CD14-positive monocyte (primary cell): ENCODE measurements at regions not wholly inside any gene's neighbourhood (a gene's known extent, or its start where the extent isn't known, plus 50 kb on each side); places are given as distances from the start of the nearest gene placed in this dataset.

ENCODE experiments used
- DNase-seq, 3 donors: peaks; one replicate each; pipeline ENCODE4 v3.0.0-alpha.2; 2011 to 2022
- H2AFZ ChIP-seq: 2 replicates; pipeline ENCODE4 v1.6.0; 2012; ENCODE audit warnings: mild to moderate bottlenecking, low read depth, low read length, inconsistent platforms; ENCODE audit not compliant: insufficient read depth, poor library complexity, severe bottlenecking
- H3K27ac ChIP-seq, 2 donors: 1 replicate in 1 of 2; 2 replicates in 1 of 2; pipeline ENCODE4 v1.5.1; 2012 to 2013; ENCODE audit warnings: low read length in 2 of 2, control low read depth in 1 of 2, inconsistent platforms in 1 of 2, low read depth in 1 of 2, mild to moderate bottlenecking in 1 of 2
- H3K27me3 ChIP-seq, 2 donors: one replicate each; pipeline versions ENCODE4 v1.6.0 to v1.6.1; 2011 to 2013; ENCODE audit warnings: low read length in 2 of 2; ENCODE audit not compliant: control insufficient read depth in 2 of 2, insufficient read depth in 2 of 2
- H3K36me3 ChIP-seq, 2 donors: replicated peaks in 1 of 2; 1 replicate in 1 of 2; 2 replicates in 1 of 2; pipeline versions ENCODE4 v1.5.1 to v1.6.1; 2012 to 2013; ENCODE audit warnings: low read length in 2 of 2, control low read depth in 1 of 2, inconsistent platforms in 1 of 2, mild to moderate bottlenecking in 1 of 2; ENCODE audit not compliant: insufficient read depth in 2 of 2, control insufficient read depth in 1 of 2
- H3K4me1 ChIP-seq, 2 donors: 1 replicate in 1 of 2; 2 replicates in 1 of 2; pipeline versions ENCODE4 v1.5.1 to v1.6.1; 2012 to 2013; ENCODE audit warnings: low read length in 2 of 2, control low read depth in 1 of 2, inconsistent platforms in 1 of 2, mild to moderate bottlenecking in 1 of 2, moderate library complexity in 1 of 2; ENCODE audit not compliant: insufficient read depth in 2 of 2, control insufficient read depth in 1 of 2
- H3K4me2 ChIP-seq: replicated peaks from 2 replicates; pipeline ENCODE3; 2012; ENCODE audit warnings: low read length, moderate library complexity, mild to moderate bottlenecking; ENCODE audit not compliant: poor library complexity, severe bottlenecking; ENCODE audit errors: extremely low read depth
- H3K4me3 ChIP-seq, 3 experiments: fragments of 200-600 bp in 1 of 3; sonication (generic) in 1 of 3; replicated peaks in 1 of 3; 1 replicate in 2 of 3; 2 replicates in 1 of 3; pipeline ENCODE4 v1.5.1; 2011 to 2013; ENCODE audit warnings: low read length in 3 of 3, mild to moderate bottlenecking in 3 of 3, control low read depth in 2 of 3, low read depth in 2 of 3, inconsistent platforms in 1 of 3, moderate library complexity in 1 of 3
- H3K79me2 ChIP-seq: 2 replicates; pipeline ENCODE4 v1.6.0; 2012; ENCODE audit warnings: mild to moderate bottlenecking, control low read depth, inconsistent platforms, low read length, moderate library complexity; ENCODE audit not compliant: insufficient read depth
- H3K9ac ChIP-seq: 2 replicates; pipeline ENCODE4 v1.6.0; 2017; ENCODE audit warnings: low read length, mild to moderate bottlenecking; ENCODE audit not compliant: insufficient read depth, poor library complexity, severe bottlenecking
- H3K9me3 ChIP-seq, 2 donors: replicated peaks in 1 of 2; 1 replicate in 1 of 2; 2 replicates in 1 of 2; pipeline versions ENCODE4 v1.5.1 to v1.6.1; 2012 to 2013; ENCODE audit warnings: low read length in 2 of 2, control low read depth in 1 of 2; ENCODE audit not compliant: control insufficient read depth in 1 of 2, insufficient read depth in 1 of 2
- H4K20me1 ChIP-seq: 2 replicates; pipeline ENCODE4 v1.6.0; 2012; ENCODE audit warnings: mild to moderate bottlenecking, low read length, control low read depth, moderate library complexity; ENCODE audit not compliant: insufficient read depth
- H3K27ac Mint-ChIP-seq, 7 donors: one replicate each; pipeline ENCODE4 v1.8.0; 2020; ENCODE audit warnings: mild to moderate bottlenecking in 7 of 7, mixed read lengths in 7 of 7, moderate library complexity in 6 of 7, inconsistent platforms in 2 of 7
- H3K27me3 Mint-ChIP-seq, 3 donors: one replicate each; pipeline ENCODE4 v1.8.0; 2021 to 2022; ENCODE audit warnings: low read depth in 3 of 3, mild to moderate bottlenecking in 3 of 3, mixed read lengths in 3 of 3, moderate library complexity in 3 of 3, inconsistent platforms in 1 of 3
- H3K36me3 Mint-ChIP-seq, 2 donors: one replicate each; pipeline ENCODE4 v1.8.0; 2020; ENCODE audit warnings: mixed read lengths in 2 of 2, inconsistent platforms in 1 of 2, mild to moderate bottlenecking in 1 of 2
- H3K4me1 Mint-ChIP-seq: one replicate; pipeline ENCODE4 v1.8.0; 2020; ENCODE audit warnings: mild to moderate bottlenecking, mixed read lengths
- H3K4me3 Mint-ChIP-seq, 2 donors: one replicate each; pipeline ENCODE4 v1.8.0; 2020; ENCODE audit warnings: mild to moderate bottlenecking in 2 of 2, mixed read lengths in 2 of 2, moderate library complexity in 1 of 2
- H3K9me3 Mint-ChIP-seq, 7 donors: one replicate each; pipeline ENCODE4 v1.8.0; 2020 to 2022; ENCODE audit warnings: mixed read lengths in 7 of 7, mild to moderate bottlenecking in 6 of 7, moderate library complexity in 6 of 7, inconsistent platforms in 2 of 7
- CTCF ChIP-seq: fragments of 200-600 bp; IDR thresholded peaks from one replicate; pipeline ENCODE4 v1.8.0; 2022; ENCODE audit warnings: antibody characterized with exemption, mild to moderate bottlenecking
- WGBS: methylation state at CpG from one replicate; pipeline ENCODE4 v1.1.5; 2013; ENCODE audit warnings: missing lambda C conversion rate; ENCODE audit not compliant: insufficient coverage; 5-methylcytosine and 5-hydroxymethylcytosine counted together
- intact Hi-C, 2 donors: fragments of 100-400 bp; cut with micrococcal nuclease; formaldehyde crosslinking; loops; one replicate each; pipeline versions ENCODE4 v1.15.0 to v1.15.1; 2023

- H3K4me2 ChIP-seq: no peak overlapping the region
- no peaks in the 10 kb centered on the region for H3K36me3 ChIP-seq
- H3K9ac ChIP-seq: no peak overlapping the region
- H3K9me3 ChIP-seq: peaks cover 9 to 15% of the 10 kb centered on the region in 2 donors
- H3K4me1 ChIP-seq: no peaks in the 10 kb centered on the region
- H4K20me1 ChIP-seq: no peaks in the 10 kb centered on the region
- no peak overlapping the region for H3K27ac ChIP-seq
- H3K27me3 Mint-ChIP-seq: peaks cover 2 to 23% (median 10%) of the 10 kb centered on the region in 3 donors
- intact Hi-C loops: no loop called here
- WGBS: no CpG with 5 or more reads among the region's 2 CpGs
- no peaks in the 10 kb centered on the region for H3K36me3 Mint-ChIP-seq
- no peak overlapping the region for H2AFZ ChIP-seq
- no peak overlapping the region for H3K27ac Mint-ChIP-seq
- peaks cover 14 to 22% (median 18%) of the 10 kb centered on the region in 7 donors for H3K9me3 Mint-ChIP-seq
- no peak for DNase-seq
- TF ChIP-seq CTCF: no peak
- H3K27me3 ChIP-seq: peaks cover 0 to 2% of the 10 kb centered on the region in 2 donors
- no peak overlapping the region for H3K4me3 ChIP-seq
- no peaks in the 10 kb centered on the region for H3K4me1 Mint-ChIP-seq
- no peak overlapping the region for H3K4me3 Mint-ChIP-seq
- H3K79me2 ChIP-seq: no peaks in the 10 kb centered on the region
Measured at GRCh38 chr1:38277646-38278045, 231.1 kb upstream of the POU3F1 start.

GRCh38 chr1:38275960-38276359 is 229.4 kb upstream of the POU3F1 start:
- Mint-ChIP-seq H3K9me3 (peaks cover 14 to 20% (median 20%) of the 10 kb centered on the region in 7 donors), H3K4me3 (no peak overlapping the region), H3K27ac (no peak overlapping the region), H3K4me1 (no peaks in the 10 kb centered on the region), H3K36me3 (no peaks in the 10 kb centered on the region), H3K27me3 (peaks cover 11 to 30% (median 16%) of the 10 kb centered on the region in 3 donors)
- Histone ChIP-seq H3K79me2 (no peaks in the 10 kb centered on the region), H3K4me1 (no peaks in the 10 kb centered on the region), H2AFZ (no peak overlapping the region), H3K27me3 (peaks cover 0 to 5% of the 10 kb centered on the region in 2 donors), H3K36me3 (no peaks in the 10 kb centered on the region), H3K9ac (no peak overlapping the region), H3K27ac (no peak overlapping the region), H3K4me3 (no peak overlapping the region), H3K4me2 (no peak overlapping the region), H3K9me3 (peaks cover 9 to 15% of the 10 kb centered on the region in 2 donors), H4K20me1 (no peaks in the 10 kb centered on the region)
- no peak for TF ChIP-seq CTCF
- no CpG with 5 or more reads among the region's 3 CpGs for WGBS
- DNase-seq: no peak
- intact Hi-C loops: no loop called here
